Ishikawa (cell line): ENCODE measurements at regions not wholly inside any gene's neighbourhood (a gene's known extent, or its start where the extent isn't known, plus 50 kb on each side); places are given as distances from the start of the nearest gene placed in this dataset.

Experiments used
- CEBPB ChIP-seq: IDR thresholded peaks from 2 replicates; pipeline ENCODE4 v1.6.1; 2012
- CREB1 ChIP-seq: IDR thresholded peaks from 2 replicates; pipeline ENCODE4 v1.6.1; 2012; ENCODE audit warnings: low read depth
- EGR1 ChIP-seq: IDR thresholded peaks from 2 replicates; pipeline ENCODE4 v1.6.1; 2012
- EP300 ChIP-seq: IDR thresholded peaks from 2 replicates; pipeline ENCODE4 v1.6.1; 2012; ENCODE audit warnings: borderline replicate concordance
- FOXM1 ChIP-seq: IDR thresholded peaks from 2 replicates; pipeline ENCODE4 v1.6.1; 2012; ENCODE audit warnings: low read depth, borderline replicate concordance
- MAX ChIP-seq: IDR thresholded peaks from 2 replicates; pipeline ENCODE4 v1.6.1; 2012
- NFIC ChIP-seq: IDR thresholded peaks from 2 replicates; pipeline ENCODE4 v1.6.1; 2012
- RAD21 ChIP-seq: IDR thresholded peaks from 2 replicates; pipeline ENCODE4 v1.6.1; 2012; ENCODE audit warnings: low read depth
- REST ChIP-seq: IDR thresholded peaks from 2 replicates; pipeline ENCODE4 v1.6.1; 2012; ENCODE audit warnings: low read depth, mild to moderate bottlenecking
- TAF1 ChIP-seq: IDR thresholded peaks from 2 replicates; pipeline ENCODE4 v1.6.1; 2012; ENCODE audit warnings: low read depth, mild to moderate bottlenecking
- TCF12 ChIP-seq: IDR thresholded peaks from 2 replicates; pipeline ENCODE4 v1.6.1; 2012; ENCODE audit warnings: low read depth
- TEAD4 ChIP-seq: IDR thresholded peaks from 2 replicates; pipeline ENCODE4 v1.6.1; 2012
- USF1 ChIP-seq: IDR thresholded peaks from 2 replicates; pipeline ENCODE4 v1.6.1; 2012
- YY1 ChIP-seq: IDR thresholded peaks from 2 replicates; pipeline ENCODE4 v1.6.1; 2012; ENCODE audit warnings: low read depth
- ZBTB7A ChIP-seq: IDR thresholded peaks from 2 replicates; pipeline ENCODE4 v1.6.1; 2012; ENCODE audit warnings: low read depth

- TF ChIP-seq TCF12 (no peak), EGR1 (no peak), MAX (no peak), CREB1 (no peak), USF1 (no peak), TAF1 (no peak), FOXM1 (no peak), TEAD4 (no peak), YY1 (no peak), NFIC (no peak), CEBPB (no peak), REST (no peak), RAD21 (no peak)
Measured at GRCh38 chr4:171130256-171130801, 682.9 kb upstream of the GALNTL6 start.

DNA sequence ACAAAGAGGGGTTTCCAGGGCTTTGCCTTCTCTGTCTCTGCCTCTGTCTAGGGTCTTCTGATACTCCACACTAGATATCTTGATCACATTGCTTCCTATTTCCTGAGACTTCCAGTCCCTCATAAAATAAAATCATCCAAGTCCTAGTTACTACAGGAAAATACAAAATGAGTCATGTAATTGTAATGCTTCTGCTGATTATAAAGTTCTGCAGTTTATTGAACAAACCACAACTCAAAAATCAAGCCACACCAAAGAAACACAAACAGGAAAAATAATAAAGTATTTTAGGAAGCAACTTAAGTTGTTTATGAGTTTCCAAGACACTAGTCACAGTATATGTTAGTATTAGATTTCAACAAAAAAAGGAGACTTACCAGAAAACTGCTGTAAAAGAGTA is 695.1 kb upstream of the GALNTL6 start:
- TF ChIP-seq YY1 (no peak), TEAD4 (no peak), REST (no peak), ZBTB7A (no peak), EGR1 (no peak), TAF1 (no peak)

DNA sequence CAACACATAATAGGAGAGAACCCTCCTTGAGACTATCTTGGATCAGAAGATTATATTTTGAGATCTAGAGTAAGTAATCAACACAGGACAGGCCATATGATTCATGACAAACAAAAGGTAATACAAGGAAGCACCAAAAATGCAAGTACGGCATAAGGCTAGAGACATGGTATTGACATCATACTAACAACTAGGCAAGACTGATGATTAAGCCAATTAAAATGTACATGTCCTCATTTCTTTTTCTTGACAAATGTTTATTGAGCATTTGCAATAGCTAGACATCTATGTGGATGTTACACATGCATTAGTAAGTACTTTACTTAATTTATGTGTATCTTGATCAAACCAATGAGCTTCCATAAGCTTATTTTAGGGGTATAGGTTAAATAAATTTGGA is 695.7 kb upstream of the GALNTL6 start:
- no peak for TF ChIP-seq CREB1
- no peak for TF ChIP-seq EP300
- no peak for TF ChIP-seq TCF12
- TF ChIP-seq YY1 = no peak
- TF ChIP-seq ZBTB7A = no peak
- no peak for TF ChIP-seq MAX
- no peak for TF ChIP-seq TAF1
- no peak for TF ChIP-seq REST
- no peak for TF ChIP-seq EGR1
- TF ChIP-seq USF1 = no peak
- TF ChIP-seq NFIC = no peak
- no peak for TF ChIP-seq FOXM1

DNA sequence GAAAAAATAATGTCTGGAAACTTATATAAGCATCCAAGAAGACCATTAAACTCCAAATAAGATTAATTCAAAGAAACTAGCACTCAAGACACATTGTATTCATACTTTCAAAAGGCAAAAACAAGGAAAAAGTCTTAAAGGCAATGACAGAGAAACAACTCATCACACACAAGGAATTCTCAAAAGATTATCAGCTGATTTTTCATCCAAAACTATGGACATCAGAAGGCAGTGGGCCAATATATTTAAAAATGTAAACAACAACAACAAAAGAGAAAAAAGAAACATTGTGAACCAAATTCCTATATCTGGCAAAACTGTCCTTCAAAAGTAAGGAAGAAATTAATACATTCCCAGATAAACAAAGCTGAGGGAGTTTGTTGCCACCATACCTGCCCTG is 711.4 kb upstream of the GALNTL6 start:
- no peak for TF ChIP-seq CREB1
- TF ChIP-seq ZBTB7A = no peak
- no peak for TF ChIP-seq TAF1
- TF ChIP-seq YY1 = no peak
- no peak for TF ChIP-seq EGR1
- TF ChIP-seq TCF12 = no peak
- TF ChIP-seq CEBPB = no peak
- TF ChIP-seq REST = no peak
- no peak for TF ChIP-seq EP300
